SHP77 (cell line): ENCODE measurements at regions not wholly inside any gene's neighbourhood (a gene's known extent, or its start where the extent isn't known, plus 50 kb on each side); places are given as distances from the start of the nearest gene placed in this dataset.

Source experiments
- DNase-seq, 2 experiments: peaks; one replicate each; lab custom pipeline; 2025; lab: John Stamatoyannopoulos, UW

DNA sequence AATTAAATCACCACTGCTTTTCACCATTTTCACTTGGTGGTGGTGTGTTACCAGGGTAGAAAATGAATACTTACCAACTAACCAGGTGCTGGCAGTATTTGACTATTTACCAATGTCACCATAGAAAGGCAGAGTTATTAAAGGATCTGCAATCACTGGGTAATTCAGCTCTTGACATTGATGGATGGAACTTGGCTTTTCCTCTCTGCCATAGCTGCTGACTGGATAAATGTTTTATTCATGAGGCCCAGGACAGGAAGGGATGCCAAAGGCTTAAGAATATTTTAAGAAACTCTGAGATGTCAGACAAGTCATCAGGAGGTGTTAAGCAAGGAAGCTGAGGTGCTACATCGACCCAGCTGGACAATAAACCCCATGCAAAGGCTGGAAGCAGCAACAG is 495.5 kb upstream of the CFAP20DC start:
- DNase-seq = no peak

DNA sequence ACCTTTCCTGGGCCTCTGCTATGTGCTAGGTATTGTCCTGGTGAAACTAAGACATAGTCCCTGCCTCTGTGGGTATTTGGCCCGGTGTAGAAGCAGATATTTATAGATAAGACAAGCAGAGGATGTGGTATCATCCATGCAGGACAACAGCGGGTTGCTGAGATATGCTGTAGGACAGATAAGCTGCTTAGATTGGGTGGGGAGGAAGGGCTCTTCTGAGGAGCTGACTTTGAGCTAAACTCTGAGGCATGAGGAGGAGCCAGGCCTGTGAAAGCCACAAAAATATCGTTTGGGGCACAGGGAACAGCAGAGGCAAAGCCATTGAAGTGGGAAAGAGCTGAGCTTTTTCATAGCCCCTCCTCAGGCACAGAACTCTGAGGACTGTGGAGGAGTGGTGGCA is 492.5 kb upstream of the CFAP20DC start:
- no peak for DNase-seq

DNA sequence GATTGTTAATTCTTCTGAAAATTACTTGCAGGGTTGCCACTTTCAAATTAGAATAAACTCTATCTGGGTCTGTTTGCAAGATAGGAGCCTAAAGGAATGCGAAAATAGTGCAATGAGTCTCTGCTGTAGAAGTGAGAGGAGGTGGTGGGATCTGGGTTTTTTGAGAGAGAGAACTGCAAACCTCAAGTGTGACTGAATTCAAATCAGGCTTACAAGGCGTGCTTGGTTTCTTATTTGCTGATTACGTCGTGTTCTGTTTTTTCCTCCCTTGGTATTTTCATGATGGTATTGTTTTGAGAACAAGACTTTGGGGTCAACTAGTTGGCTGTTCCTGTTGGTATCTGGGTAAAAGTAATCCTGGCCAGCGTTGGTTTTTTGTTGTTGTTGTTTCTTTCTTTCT is 490.9 kb upstream of the CFAP20DC start:
- no peak for DNase-seq

DNA sequence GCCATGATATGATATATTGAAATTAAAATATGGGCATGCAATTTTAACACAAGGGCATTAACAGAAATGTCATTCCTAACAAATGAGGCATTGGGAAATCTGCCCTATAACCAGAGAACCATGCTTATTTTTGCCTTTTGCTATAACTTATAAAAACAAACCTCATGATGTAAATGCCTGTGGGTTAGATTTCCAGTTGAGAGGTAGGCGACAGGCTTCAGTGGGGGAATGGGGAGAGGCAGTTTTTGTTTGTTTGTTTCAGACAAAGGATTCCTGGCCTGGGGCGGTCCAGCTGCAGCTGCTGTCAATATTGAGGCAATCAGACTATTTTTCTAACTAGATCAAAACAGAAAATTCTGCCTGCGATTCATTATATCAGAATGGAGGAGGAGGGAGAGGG is 490.4 kb upstream of the CFAP20DC start:
- DNase-seq = no peak

DNA sequence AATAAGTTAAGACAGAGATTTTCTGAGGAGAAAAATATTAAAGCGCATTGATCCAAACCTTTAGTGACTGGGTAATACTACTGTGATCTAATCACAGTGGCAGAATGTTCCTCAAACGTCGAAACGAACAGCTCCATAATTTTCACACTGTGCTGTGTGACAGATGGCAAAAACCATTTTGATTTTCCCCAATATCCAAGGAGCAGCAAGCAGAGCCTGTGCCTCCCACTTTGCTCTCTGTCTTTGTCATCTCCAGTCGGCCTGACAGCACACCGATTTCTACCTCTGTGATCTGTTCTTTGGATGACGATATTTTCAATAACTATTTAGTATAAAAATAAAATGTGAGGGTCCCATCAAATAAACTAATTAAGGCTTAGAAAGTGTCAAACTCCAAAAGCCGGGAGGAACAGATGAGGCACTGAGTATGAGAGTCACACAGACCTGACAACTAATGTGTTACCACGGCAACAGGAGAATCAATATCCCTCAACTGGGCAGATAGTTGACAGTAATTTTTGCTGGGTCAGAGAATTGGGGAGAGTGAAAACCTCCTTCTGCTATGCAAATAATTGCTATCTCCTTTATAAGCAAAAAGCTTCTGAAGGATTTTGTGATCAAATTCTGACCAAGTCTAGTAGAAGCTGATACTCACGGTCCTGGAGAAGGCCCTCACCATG is 489.1 kb upstream of the CFAP20DC start:
- DNase-seq = no peak

DNA sequence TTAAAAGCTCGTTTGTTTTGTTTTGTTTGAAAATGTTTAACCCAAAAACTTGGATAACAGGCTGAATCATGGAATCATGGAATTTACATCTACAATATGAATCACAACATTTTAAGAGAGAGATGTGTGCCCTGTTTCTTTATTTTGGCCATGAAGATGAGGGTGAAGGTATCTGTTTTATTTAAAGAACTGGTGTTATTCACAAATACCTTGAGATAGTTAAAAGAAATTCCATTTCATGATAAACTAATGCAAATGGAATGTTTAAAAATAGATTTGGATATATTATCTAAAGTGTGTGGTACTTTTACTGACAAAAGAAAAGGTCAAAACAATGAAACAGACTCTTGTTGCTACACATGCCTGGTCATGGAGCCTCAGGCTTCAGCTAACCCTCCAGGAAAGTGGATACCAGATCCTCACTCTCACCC is 486.0 kb upstream of the CFAP20DC start:
- no peak for DNase-seq

DNA sequence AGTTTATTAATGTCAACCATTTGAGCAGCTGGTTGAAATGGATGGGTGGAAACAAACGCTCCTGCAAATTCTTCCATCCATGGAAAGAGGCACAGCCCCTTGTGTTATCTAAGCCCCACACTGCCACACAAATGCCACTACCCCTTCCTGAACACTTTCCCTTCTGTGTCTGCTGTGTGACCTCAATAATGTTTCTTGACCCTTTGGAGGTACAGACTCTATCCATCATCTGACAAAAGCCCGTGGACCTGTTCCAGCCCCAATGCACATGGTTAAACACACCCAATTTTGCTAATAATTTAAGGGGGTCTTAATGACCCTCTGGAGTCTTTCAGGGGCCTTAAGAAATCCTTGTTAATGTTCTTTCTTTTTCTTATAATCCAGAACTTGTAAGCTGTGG is 482.2 kb upstream of the CFAP20DC start:
- no peak for DNase-seq

DNA sequence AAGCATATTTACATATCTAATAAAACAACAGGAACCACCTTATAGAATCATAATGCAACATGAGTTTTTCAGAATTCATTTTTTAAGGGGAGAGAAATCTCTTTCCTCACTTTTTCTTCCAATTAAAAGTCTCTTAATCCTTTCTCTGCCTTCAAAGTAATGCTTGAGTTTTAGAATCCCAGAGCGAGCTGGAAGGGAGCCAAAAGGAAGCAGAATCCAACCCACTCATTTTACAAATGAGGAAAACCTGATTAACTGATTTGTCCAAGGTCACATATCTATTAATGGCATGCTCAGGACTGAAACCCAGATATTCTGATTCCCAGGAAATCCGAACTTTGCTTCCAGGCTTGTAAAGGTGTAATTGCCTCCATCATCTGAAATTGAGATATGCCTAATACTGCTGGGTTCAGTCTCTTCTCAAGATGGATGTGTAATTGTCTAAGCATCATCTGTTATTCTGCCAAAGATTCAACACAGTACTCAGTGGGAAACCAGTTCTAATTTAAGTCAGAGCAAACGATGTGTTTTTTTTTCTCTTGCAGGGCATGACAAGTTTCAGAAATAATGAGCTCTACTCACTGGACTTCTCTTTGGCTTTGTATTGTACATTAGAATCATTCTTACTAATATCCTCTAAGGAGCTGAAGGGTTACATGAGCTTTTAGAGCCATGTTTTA is 481.4 kb upstream of the CFAP20DC start:
- no peak for DNase-seq

DNA sequence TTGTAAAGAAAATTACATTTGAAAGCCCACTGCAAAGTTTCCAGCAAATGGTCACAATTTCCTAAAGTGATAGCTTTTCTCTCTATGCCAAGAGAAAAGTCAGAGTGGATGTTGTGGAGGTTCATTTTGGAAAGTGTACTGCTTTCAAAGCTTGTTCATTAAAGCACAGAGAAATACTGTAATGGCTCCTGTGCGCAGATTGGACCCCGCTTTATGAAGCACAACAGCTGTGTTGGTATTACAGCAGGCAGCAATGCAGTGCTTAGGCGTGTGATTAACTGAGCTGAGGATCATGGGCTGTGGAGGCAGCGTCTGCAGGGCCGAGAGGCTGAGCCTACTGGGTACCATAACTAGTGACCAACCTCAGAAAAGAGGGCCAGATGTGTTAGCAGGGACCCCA is 478.4 kb upstream of the CFAP20DC start:
- no peak for DNase-seq

DNA sequence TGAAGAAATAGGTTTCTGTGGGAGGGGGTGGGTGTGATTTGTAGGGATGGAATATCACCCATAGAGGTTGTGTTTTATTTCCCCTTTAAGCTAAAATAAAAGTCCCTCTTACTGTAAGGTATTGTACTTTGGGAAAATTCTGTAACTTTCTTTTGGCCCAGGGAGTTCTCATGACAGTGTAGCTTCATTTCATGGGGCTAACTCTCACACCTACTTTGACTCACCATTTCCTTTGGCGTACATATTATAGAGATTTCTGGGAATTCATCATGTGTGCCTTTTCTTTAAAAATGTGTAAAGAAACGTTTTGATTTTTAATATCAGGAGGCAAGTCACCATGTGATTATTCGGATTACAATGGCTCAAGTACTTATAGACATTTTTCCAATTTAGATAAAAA is 477.7 kb upstream of the CFAP20DC start:
- DNase-seq = no peak

DNA sequence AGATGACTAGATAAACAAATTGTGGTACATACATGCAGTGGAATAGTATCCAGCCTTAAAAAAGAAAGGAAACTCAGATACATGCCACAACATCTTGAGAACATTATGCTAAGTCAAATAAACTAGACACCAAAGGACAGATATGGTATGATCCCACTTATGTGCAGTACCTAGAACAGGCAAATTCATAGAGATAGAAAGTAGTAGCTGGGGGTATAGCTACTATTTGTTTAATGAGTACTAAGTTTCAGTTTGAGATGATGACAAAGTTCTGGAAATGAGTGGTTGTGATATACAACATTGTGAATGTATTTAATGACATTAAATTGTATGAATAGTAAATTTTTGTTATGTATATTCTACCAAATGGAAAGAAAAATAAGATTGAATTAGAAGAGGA is 477.2 kb upstream of the CFAP20DC start:
- DNase-seq = no peak

DNA sequence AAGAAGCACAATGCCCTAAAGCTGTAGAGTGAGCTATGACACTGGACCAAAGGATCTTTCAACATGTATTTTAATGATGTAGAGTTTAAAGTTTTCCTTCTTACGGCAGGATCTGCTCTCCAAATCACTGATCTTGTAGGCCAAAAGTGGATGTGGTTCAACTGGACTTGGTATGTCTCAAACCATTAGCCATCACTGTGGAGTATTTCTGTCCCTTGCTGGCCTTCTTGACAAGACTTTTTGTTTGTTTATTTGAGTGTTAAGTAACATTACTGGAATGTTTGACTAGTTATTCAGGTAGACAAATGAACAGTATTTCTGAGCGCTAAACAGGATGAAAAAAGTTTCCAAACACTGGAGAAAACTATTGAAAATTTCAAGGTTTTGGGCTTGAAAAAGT is 472.7 kb upstream of the CFAP20DC start:
- no peak for DNase-seq

DNA sequence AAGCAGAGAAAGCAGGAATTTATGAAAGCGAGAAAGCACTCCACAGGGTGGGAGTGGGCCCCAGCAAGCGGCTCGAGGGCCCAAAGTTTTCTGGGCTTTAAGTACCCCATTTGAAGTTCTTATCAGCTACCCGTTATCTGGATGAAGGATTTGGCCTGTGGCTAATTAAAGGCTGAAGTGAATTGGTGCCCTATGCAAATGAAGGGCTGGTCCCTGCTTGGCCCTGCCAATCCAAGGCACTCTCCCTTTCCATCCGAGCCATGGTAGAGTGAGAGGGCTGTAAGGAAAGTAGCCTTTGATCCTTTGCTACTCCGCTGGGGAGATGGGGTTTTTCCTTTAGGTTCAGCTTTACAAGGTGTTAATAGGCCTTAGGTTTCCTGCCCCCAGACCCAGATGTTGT is 469.3 kb upstream of the CFAP20DC start:
- no peak for DNase-seq

DNA sequence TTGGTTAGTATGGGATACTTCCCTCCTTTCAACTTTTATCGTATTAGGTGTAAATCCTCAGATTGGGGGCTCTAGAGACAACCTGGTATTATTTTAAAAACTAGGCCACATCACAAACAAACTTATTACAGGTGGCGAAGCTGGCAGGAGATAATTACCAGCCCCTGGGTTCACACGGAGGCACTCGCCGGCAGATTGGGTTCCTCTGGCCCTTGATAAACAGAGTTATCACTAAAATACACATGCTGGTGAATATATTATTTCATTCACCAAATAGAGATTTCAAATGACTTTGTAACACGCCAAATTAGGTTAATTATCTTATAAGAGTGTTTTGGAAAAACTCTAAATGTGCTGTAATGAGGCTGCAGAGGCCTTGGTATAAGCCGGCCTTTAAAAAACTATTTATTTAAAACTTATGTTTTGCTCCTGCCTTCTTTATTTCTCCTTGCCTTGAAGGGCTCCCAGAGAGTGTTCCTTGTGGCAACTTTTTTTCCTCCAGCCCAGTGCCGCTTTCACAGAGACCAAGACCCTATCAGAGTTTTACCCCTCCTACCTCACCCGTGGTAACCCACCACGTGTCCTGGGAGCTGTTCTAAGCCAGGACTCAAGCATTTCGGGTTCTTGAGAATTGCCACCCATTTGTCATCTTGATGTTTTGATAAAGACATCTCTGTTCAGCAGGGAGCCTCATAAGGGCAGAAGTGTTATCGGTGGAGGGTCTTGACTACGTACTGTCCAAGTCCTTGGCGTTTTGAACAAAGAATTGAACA is 468.6 kb upstream of the CFAP20DC start:
- DNase-seq = no peak

DNA sequence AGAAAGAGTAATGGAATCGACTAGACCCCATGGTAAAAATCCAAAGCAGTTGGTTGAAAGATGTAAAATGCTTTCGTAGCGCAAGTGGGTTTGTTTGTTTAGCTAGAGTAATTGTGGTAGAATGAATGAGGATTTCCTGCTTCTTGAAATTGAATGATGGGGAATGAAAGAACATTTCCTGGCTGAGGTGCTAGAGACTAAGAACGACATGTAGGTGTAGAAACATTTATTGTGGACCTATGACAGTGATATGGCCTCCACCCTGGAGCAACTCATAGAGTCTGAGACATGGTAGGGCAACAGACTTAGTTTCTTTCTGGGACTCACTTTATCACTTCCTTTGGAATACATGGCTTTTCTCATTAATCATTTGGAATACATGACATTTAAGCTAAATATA is 467.6 kb upstream of the CFAP20DC start:
- DNase-seq = no peak

DNA sequence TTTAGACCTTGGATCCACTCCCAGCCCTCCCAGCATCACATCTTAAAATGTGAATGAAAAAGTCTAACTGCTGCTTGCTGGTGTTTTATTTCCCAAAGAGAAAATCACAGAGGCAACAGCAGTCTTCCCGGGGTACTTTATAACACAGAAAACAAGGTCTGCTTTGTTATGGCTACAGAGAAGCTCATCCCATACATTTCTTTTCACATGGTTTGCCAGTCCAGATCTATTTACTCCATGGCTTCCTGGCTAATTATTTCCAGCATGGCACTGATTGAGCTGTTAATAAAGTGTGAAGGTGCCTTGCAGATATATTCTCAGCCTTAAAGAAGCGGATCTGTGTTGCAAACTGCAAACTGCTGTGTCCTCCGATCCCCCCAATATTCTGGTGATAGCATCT is 466.1 kb upstream of the CFAP20DC start:
- no peak for DNase-seq

DNA sequence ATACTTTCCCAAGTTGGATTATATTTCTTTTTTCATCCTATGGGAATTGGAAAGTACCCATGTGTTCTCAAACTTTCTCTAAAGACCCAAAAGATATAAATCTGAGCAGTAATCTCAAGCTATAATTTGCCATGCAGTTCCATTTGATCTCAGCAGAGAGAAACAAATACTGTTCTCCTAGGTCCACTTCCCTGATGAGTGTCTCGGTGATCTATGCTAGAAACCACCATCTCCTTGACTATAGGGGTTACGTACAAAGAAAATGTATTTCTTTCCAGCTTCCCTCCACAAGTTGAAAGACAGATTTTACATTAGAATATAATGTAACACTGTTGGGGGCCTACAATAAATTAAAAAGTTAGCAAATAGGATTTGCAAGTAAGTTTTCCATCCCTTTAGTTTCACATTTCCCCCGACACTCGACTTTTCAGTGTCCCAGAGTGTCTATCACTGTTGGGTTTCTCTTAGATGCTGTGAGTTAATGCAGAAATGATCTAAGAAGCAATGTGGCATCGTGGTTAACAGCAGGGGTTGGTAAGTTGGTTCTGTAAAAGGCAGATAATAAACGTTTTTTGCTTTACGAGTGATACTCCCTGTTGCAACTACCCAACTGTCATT is 465.1 kb upstream of the CFAP20DC start:
- no peak for DNase-seq

DNA sequence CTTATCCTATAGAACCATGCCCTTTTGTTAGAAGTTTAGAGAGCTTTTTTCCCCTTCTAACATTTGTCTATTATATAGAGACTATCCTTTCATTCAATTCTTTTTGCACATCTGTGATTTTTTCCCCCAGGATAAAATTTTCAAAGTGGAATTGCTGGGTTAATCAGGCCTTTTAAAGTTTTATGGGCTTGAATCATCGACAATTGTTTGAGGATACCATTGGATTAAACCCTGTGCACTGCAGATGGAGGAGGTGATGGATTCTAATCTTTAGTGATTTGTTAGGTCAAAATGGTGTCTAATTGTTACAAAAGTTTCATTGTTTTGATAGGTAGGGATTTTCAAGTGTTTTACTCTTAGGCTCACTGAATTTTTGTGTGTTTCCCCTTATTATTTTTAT is 463.7 kb upstream of the CFAP20DC start:
- no peak for DNase-seq

DNA sequence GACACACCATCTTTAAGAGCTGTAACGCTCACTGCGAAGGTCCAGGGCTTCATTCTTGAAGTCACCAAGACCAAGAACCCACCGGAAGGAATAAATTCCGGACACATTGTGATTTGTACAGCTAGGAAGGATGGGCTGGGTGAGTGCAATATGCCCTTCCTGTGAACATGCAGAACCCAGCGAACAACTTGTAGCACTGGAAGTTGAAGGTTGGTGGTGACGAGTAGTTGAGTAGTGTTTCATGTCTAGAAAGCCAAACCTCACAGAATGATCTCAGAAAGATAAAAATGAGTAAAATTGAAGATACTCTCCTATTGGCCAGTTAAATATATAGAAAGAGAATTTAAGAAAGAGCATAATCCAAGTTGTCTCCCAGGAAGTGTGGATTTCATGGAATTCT is 462.2 kb upstream of the CFAP20DC start:
- no peak for DNase-seq

DNA sequence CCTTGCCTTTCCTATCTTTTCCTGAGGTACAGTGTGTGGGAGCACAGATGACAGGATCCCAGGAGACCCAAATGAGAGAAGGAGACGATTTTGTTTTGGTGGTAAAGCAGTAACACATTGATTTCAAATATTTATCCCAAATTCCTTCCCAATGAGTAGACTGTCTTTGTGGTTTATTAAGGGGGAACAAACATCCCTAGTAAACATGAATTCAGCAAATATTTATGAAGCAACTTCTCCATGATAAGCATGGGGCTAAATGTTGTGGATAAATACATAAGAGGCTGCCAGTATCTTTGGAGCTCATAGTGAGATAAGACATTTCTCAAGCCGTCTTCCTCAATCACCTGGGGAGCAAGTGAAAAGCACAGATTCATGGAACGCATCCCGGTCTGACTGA is 460.8 kb upstream of the CFAP20DC start:
- DNase-seq = no peak

DNA sequence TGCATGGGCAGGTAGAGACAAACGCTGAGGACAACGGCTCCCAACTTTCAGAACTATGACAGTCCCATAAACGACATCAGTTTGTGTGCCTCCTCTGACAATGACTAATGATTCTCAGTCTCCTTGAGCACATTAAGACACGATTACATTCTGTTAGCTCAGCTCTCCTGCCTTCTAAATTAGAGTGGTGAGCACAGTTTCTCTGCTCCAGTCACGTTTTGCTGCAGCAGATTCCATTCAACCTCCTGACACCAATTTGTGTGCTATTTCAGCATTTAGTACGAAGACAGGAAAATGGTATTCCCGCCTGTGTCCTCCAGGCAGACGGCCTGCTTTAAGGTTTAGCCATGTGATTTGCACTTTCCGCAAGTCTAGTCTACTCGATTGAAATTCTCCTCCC is 458.4 kb upstream of the CFAP20DC start:
- DNase-seq = no peak

DNA sequence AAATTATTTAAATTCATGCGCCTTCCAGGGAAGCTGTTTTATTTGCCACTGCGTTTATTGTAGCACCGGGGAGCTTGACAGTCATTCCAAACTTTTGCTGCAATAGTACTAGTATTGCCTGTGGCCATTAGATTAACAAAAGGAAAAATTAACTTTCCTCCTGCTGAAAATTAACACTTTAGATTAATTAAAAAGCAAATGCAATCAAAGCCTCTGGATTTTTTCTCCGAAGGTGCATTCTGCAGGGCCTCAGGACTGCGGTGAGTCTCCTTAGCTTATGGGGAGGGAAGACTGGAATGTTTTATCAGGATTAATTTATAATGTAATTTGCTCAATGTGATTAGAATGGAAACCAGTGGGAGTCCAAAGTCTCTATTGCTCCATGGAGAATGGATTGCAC is 456.4 kb upstream of the CFAP20DC start:
- DNase-seq = no peak

DNA sequence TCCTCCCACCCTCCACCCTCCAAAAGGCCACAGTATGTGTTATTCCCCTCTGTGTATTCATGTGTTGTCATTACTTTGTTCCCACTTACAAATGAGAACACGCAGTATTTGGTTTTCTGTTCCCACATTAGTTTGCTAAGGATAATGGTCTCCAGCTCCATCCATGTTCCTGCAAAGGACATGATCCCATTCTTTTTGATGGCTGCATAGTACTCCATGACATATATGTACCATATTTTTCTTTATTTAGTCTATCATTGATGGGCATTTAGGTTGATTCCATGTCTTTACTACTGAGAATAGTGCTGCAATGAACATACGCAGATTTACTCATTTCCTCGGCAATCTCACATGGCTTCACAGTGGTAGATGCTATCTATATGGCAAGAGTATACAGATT is 453.6 kb upstream of the CFAP20DC start:
- DNase-seq = no peak
